ENCODE measurements at regions not wholly inside any gene's neighbourhood (a gene's known extent, or its start where the extent isn't known, plus 50 kb on each side); places are given as distances from the start of the nearest gene placed in this dataset.
"Not testable (repeated sequence)": the region's sequence is repeated elsewhere in the genome, so short reads cannot be mapped to it uniquely, and the experiment has no call there.

DNA sequence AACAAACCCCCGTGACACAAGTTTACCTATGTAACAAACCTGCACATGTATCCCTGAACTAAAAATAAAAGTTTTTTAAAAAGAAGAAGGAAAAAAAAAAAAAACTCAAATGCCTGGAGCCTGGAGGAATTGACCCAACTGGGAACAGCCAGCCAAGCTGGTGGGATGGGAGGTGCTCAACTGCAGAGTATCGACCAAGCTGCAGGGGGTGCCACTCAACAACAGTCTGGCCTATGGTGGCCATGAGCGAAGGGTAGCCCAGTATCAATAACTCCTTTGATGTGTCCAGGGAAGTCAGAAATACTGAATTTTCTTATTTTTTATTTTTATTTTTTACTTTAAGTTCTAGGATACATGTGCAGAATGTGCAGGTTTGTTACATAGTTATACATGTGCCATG lies 310.3 kb upstream of the DLGAP1 start:
- no peak for DNase-seq (ENCODE audit: low spot score)

DNA sequence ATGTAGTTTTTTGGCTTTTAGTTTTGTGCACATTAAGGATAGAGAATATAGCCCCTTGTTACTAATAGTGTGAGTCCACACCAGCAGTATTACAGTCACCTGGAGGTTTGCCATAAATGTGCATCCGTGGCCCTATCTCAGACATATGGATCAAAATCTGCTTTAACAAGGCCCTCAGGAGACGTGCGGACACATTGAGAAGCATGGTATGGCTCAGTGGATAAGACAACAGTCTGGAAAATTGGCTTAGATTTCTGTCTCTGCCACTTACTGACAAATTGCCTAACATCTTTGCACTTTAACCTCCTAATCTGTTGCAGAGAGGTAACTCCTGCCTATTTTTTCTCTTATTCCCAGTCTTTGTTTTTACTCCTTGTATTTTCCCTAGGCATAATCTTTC lies 307.2 kb upstream of the DLGAP1 start:
- DNase-seq (ENCODE audit: low spot score), result peak; percentile 6

- DNase-seq (ENCODE audit: low spot score), result no peak
Measured at GRCh38 chr18:4758980-4759379, 303.9 kb upstream of the DLGAP1 start.

- DNase-seq (ENCODE audit: low spot score), result no peak
Measured at GRCh38 chr18:4755848-4756247, 300.7 kb upstream of the DLGAP1 start.

DNA sequence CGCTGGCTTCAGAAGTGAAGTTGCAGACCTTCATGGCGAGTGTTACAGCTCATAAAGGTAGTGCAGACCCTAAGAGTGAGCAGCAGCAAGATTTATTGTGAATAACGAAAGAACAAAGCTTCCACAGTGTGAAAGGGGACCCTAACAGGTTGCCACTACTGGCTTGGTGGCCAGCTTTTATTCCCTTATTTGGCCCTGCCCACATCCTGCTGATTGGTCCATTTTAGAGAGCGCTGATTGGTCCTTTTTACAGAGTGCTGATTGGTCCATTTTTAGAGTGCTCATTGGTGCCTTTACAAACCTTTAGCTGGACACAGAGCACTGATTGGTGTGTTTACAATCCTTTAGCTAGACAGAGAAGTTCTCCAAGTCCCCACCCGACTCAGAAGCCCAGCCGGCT lies 298.0 kb upstream of the DLGAP1 start:
- DNase-seq (ENCODE audit: low spot score), result not testable (repeated sequence)

- DNase-seq (ENCODE audit: low spot score), result no peak
Measured at GRCh38 chr18:4751523-4751922, 296.4 kb upstream of the DLGAP1 start.

DNA sequence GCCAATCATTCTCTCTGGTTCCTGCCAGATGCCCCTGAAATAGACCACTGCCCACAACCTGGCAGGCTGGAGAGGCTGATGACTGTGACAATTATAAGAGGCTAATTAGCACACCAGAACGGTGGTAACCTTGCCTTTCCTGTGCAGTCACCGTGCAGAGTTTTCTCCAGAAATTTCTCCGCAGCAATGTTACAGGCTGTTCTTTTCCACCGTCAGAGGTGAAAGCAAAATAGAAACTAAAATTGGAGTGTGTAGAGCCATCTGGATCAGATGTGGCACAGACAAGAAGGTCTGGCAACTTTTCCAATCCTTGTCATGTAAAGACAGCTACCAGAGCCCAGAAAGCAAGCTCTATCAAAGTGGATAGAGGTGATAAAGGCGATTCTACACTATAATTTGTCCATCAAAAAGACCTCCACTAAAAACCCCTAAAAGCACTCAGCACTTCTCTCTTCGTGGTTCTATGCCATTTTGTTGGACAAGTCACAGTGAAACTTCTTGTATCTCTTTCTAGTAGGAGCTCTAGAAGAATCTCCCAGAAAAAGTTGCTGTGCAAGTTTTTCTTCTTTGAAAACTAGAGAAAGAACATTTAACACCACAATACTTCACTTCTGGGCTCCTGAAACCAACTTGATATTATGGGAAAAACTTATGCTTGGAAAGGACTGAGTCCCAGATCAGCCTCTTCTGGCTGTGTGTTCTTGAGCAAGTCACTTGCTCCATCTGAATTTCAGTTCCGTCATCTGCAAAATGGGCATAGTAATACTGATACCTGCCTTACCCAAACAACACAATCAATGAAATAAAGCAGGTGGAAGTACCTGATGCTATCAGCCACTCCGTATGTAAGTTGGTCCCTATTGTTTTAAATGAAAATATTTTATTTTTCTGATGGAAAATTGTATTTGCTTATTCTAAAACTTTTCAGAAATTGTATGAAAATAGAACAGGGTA lies 295.6 kb upstream of the DLGAP1 start:
- DNase-seq (ENCODE audit: low spot score), result peak; percentile 3

- DNase-seq (ENCODE audit: low spot score), result no peak
Measured at GRCh38 chr18:4748975-4749374, 293.9 kb upstream of the DLGAP1 start.

DNA sequence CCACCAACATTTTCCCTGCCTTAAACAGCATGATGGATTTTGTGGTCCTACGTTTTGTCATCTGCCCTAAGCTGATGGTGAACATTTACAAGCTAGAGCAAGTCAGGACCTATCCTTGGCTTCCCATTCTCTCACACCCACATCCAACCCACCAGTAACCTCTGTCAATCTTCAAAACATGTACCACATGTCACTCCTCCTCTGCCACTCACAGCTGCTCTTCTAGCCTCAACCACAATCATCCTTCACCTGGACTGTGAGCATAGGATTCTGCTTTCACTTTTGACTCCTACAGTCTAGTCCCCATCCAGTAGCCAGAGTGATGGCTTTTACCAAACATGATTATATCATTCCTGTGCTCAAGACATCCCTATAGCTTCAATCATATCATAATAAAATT lies 279.8 kb upstream of the DLGAP1 start:
- DNase-seq (ENCODE audit: low spot score), result no peak

- no peak for DNase-seq (ENCODE audit: low spot score)
Measured at GRCh38 chr18:4734021-4734420, 278.9 kb upstream of the DLGAP1 start.

- DNase-seq (ENCODE audit: low spot score), result no peak
Measured at GRCh38 chr18:4721545-4721944, 266.4 kb upstream of the DLGAP1 start.

GRCh38 chr18:4720518-4720917 lies 265.4 kb upstream of the DLGAP1 start:
- no peak for DNase-seq (ENCODE audit: low spot score)

DNA sequence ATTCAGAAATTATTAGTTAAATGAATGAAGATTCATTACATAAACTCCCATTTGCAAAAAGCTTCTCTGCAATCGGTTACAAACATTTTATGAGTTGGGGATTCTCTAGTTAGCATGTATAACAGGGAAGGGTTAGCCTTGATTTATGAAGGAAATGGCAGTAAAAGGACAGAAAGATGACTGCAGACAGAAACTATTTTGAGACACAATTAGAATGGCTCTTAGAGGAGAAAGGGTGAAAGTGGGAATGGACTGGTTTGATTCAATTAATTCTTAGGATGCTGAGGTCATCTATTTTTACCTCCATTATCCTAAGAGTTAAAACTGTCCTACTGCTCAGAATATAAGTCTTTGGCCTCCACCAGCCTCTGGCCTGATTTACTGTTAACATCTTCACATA lies 250.8 kb upstream of the DLGAP1 start:
- DNase-seq (ENCODE audit: low spot score), result no peak

GRCh38 chr18:4704781-4705180 lies 249.7 kb upstream of the DLGAP1 start:
- no peak for DNase-seq (ENCODE audit: low spot score)

DNA sequence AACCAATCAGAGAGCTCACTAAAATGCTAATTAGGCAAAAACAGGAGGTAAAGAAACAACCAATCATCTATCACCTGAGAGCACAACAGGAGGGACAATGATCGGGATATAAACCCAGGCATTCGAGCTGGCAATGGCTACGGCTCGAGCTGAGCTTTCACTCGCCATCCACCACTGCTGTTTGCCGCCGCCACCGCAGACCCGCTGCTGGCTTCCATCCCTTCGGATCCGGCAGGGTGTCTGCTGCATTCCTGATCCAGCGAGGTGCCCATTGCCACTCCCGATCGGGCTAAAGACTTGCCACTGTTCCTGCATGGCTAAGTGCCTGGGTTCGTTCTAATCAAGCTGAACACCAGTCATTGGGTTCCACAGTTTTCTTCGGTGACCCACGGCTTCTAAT lies 236.7 kb upstream of the DLGAP1 start:
- no peak for DNase-seq (ENCODE audit: low spot score)

DNA sequence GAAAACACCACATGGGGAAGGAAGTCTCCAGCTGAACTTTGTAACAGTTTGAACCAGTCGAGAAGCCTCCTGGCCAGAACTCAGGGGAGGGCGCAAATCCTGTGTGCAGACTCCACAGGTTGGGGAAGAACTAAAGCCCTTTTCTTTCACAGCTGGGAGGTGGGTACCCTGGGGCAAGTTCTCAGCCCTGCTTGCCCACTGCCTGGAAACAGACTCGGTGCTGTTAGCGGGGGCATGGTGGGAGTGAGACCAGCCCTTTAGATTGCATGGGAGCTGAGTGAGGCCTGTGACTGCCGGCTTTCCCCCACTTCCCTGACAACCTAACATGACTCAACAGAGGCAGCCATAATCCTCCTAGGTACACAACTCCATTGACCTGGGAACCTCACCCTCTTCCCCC lies 223.6 kb upstream of the DLGAP1 start:
- not testable (repeated sequence) for DNase-seq (ENCODE audit: low spot score)

- DNase-seq (ENCODE audit: low spot score), result no peak
Measured at GRCh38 chr18:4677006-4677405, 221.9 kb upstream of the DLGAP1 start.

DNA sequence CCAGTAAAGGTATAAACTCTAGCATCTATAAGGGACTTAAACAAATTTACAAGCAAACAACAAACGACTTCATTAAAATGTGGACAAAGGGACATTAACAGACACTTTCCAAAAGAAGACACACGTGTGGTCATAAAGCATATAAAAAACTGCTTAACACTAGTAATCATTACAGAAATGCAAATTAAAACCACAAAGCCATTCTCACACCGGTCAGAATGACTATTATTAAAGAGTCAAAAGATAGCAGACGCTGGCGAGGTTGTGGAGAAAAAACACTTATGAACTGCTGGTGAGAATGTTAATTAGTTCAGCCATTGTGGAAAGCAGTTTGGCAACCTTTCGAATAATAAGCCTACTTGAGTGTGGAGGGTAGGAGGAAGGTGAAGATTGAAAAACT lies 217.1 kb upstream of the DLGAP1 start:
- DNase-seq (ENCODE audit: low spot score), result no peak

DNA sequence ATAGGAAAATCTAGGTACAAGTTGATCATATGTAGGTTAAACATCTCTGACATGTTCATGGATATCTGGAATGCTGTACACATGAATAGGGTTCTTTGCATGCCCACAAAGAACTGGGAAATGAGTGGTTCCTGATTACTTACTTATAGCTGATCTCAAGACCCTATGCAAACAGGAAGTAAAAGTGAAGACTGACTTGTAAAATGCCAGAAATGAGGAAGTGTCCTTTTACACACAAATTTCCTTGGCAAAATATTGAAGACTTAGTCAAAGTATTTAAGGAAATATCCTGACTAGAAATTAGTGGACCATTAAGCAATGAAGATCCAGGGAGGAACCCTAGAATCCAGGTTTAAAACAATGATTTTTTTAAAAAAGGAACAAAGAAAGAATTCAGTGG lies 203.7 kb upstream of the DLGAP1 start:
- no peak for DNase-seq (ENCODE audit: low spot score)

GRCh38 chr18:4653418-4653817 lies 198.3 kb upstream of the DLGAP1 start:
- DNase-seq (ENCODE audit: low spot score), result no peak

- no peak for DNase-seq (ENCODE audit: low spot score)
Measured at GRCh38 chr18:4641771-4642368, 186.8 kb upstream of the DLGAP1 start.

- DNase-seq (ENCODE audit: low spot score), result no peak
Measured at GRCh38 chr18:4640349-4641012, 185.4 kb upstream of the DLGAP1 start.

Measured in umbilical cord (tissue), 1 donor.